Vagina (tissue), 2 donors: ENCODE measurements at regions not wholly inside any gene's neighbourhood (a gene's known extent, or its start where the extent isn't known, plus 50 kb on each side); places are given as distances from the start of the nearest gene placed in this dataset.
"Not testable (repeated sequence)": the region's sequence is repeated elsewhere in the genome, so short reads cannot be mapped to it uniquely, and the experiment has no call there.

Source experiments
- DNase-seq, 2 donors: peaks; one replicate each; pipeline ENCODE4 v3.0.0-alpha.2; 2017; ENCODE audit errors: extremely low spot score in 2 of 2
- H3K27ac ChIP-seq: fragments of 200-600 bp; sonication (generic); one replicate; pipeline ENCODE4 v1.5.1; 2019
- H3K27me3 ChIP-seq: fragments of 200-600 bp; sonication (generic); one replicate; pipeline ENCODE4 v1.5.1; 2019
- H3K36me3 ChIP-seq, 2 donors: fragments of 200-600 bp; sonication (generic); one replicate each; pipeline ENCODE4 v1.5.1; 2017 to 2019
- H3K4me1 ChIP-seq: fragments of 200-600 bp; sonication (generic); one replicate; pipeline ENCODE4 v1.5.1; 2019
- H3K4me3 ChIP-seq, 2 donors: fragments of 200-600 bp; sonication (generic); 1 replicate in 1 of 2; 2 replicates in 1 of 2; pipeline ENCODE4 v1.5.1; 2016 to 2019
- H3K9me3 ChIP-seq: fragments of 200-600 bp; sonication (generic); one replicate; pipeline ENCODE4 v1.5.1; 2019
- POLR2A ChIP-seq, 2 donors: fragments of 450-650 bp; IDR thresholded peaks; one replicate each; pipeline ENCODE4 v1.6.1; 2017; ENCODE audit warnings: antibody characterized with exemption in 2 of 2, mild to moderate bottlenecking in 2 of 2, moderate library complexity in 2 of 2
- POLR2AphosphoS5 ChIP-seq, 2 donors: sonication (generic); formaldehyde crosslinking; IDR thresholded peaks; one replicate each; pipeline ENCODE4 v1.9.0; 2017; ENCODE audit warnings: antibody characterized with exemption in 2 of 2, mild to moderate bottlenecking in 2 of 2, low read depth in 1 of 2; ENCODE audit not compliant: insufficient read depth in 1 of 2
- intact Hi-C: fragments of 100-400 bp; cut with DNase I; formaldehyde crosslinking; loops from one replicate; pipeline ENCODE4 v1.15.1; 2023
- TF ChIP-seq, protein P1 (sequence below), 3 experiments: fragments of 450-650 bp in 2 of 3; fragments of 200-600 bp in 1 of 3; sonication (generic) in 1 of 3; IDR thresholded peaks; one replicate each; pipeline ENCODE4 v1.5.1; 2017 to 2019; ENCODE audit warnings: antibody characterized with exemption in 3 of 3, mild to moderate bottlenecking in 2 of 3, moderate library complexity in 2 of 3

DNA sequence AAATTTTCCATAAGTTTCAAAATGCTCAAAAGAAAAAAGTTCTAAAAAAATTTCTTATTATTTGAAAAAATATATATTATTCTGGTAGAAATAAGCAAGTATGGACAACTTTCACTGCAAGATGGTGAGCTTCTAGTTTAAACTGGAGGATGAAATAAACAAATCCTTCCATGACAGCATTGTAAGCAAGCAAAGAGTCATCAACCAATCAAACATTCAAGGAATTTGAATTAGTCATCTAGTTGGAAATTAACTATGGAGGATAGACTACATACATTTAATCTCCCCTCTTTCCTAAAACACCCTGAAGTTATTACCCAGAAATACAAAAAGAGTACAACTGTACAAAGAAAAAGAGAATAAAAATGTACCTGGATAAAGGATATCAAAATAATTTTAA is 51.0 kb upstream of the IRX5 start:
- Histone ChIP-seq H3K36me3 (no peaks in the 10 kb centered on the region), H3K27ac (no peak overlapping the region), H3K27me3 (no peaks in the 10 kb centered on the region), H3K4me1 (no peaks in the 10 kb centered on the region), H3K4me3 (no peak overlapping the region), H3K9me3 (no peaks in the 10 kb centered on the region)
- DNase-seq = no peak
- intact Hi-C loops = no loop called here
- TF ChIP-seq, protein P1, sequence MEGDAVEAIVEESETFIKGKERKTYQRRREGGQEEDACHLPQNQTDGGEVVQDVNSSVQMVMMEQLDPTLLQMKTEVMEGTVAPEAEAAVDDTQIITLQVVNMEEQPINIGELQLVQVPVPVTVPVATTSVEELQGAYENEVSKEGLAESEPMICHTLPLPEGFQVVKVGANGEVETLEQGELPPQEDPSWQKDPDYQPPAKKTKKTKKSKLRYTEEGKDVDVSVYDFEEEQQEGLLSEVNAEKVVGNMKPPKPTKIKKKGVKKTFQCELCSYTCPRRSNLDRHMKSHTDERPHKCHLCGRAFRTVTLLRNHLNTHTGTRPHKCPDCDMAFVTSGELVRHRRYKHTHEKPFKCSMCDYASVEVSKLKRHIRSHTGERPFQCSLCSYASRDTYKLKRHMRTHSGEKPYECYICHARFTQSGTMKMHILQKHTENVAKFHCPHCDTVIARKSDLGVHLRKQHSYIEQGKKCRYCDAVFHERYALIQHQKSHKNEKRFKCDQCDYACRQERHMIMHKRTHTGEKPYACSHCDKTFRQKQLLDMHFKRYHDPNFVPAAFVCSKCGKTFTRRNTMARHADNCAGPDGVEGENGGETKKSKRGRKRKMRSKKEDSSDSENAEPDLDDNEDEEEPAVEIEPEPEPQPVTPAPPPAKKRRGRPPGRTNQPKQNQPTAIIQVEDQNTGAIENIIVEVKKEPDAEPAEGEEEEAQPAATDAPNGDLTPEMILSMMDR (IDR thresholded peaks at IDR 0.05) = no peak
- TF ChIP-seq POLR2AphosphoS5 (IDR thresholded peaks at IDR 0.05; ENCODE audit: insufficient read depth in 1 of 2, low read depth in 1 of 2) (no peak), POLR2A (IDR thresholded peaks at IDR 0.05) (no peak)

DNA sequence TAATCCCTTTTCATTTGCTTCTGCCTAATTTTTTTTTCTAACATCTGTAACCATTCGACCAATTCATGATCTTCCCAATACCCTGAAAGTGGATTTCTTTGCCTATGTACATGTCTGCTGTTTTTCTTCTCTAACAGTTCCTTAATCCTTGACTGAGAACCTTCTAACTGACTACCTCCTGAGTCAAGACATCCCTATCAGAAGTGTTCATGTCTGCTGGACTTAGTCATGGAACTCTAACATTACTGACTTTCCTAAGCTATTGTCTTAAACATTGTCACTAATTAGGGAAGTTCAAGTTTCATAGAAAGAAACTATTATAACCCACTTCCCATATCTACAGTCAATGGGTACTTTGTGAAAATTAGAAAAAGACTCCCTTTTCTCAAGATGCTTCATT is 52.4 kb upstream of the IRX5 start:
- Histone ChIP-seq H3K27me3 (no peaks in the 10 kb centered on the region), H3K4me3 (no peak overlapping the region), H3K27ac (no peak overlapping the region), H3K9me3 (no peaks in the 10 kb centered on the region), H3K36me3 (no peaks in the 10 kb centered on the region), H3K4me1 (no peaks in the 10 kb centered on the region)
- no peak for TF ChIP-seq POLR2AphosphoS5 (IDR thresholded peaks at IDR 0.05; ENCODE audit: insufficient read depth in 1 of 2, low read depth in 1 of 2)
- TF ChIP-seq POLR2A (IDR thresholded peaks at IDR 0.05) = no peak
- TF ChIP-seq, protein P1 (IDR thresholded peaks at IDR 0.05) = no peak
- intact Hi-C loops = no loop called here
- no peak for DNase-seq

DNA sequence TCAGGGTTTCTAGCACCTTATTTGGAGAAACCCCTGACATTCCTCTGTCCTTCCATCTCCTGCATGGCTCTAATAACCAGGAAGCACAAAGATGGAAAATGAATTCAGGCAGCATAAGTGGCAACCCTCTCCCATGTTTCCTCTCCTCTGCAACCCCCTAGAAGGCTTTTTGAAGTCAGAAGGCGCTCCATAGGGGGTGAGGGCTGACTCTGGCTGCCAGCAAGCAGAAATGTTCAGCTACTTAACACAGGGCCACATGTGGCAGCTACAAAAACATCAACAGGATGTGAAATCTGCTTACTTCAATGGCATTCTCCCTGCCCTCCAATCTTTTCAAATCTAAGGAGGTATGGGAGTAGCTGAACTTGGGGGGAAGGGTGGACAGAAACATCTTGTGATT is 55.2 kb upstream of the IRX5 start:
- H3K4me1 ChIP-seq = no peaks in the 10 kb centered on the region
- no peaks in the 10 kb centered on the region for H3K36me3 ChIP-seq
- intact Hi-C loops = no loop called here
- H3K27ac ChIP-seq = no peak overlapping the region
- no peaks in the 10 kb centered on the region for H3K27me3 ChIP-seq
- no peaks in the 10 kb centered on the region for H3K9me3 ChIP-seq
- DNase-seq = no peak
- H3K4me3 ChIP-seq = no peak overlapping the region
- no peak for TF ChIP-seq POLR2A (IDR thresholded peaks at IDR 0.05)
- TF ChIP-seq, protein P1 (IDR thresholded peaks at IDR 0.05) = no peak
- TF ChIP-seq POLR2AphosphoS5 (IDR thresholded peaks at IDR 0.05; ENCODE audit: insufficient read depth in 1 of 2, low read depth in 1 of 2) = no peak

DNA sequence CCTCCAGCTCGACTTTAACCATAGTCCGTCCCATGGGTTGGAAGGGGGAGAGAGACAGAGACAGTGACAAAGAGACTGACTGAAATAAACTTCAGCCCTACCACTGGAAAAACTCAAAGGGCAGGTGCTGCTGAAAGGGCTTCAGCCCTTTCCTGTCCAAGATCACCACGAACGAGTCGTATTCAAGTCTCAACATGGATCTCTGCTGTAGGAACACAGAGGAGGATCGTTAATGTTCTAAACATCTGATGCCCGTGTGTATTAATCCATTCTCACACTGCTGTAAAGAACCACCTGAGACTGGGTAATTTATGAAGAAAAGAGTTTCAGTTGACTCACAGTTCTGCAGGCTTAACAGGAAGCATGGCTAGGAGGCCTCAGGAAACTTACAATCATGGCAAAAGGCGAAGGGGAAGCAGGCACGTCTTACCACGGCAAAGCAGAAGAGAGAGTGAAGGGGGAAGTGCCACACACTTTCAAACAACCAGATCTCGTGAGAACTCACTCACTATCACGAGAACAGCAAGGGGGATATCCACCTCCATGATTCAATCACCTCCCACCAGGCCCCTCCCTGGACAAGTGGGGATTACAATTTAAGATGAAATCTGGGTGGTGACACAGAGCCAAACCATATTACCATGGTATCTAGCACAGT is 56.8 kb upstream of the IRX5 start:
- H3K27me3 ChIP-seq, intact Hi-C loops, H3K4me1 ChIP-seq, H3K9me3 ChIP-seq, H3K4me3 ChIP-seq, H3K36me3 ChIP-seq, H3K27ac ChIP-seq, DNase-seq: not testable (repeated sequence)

DNA sequence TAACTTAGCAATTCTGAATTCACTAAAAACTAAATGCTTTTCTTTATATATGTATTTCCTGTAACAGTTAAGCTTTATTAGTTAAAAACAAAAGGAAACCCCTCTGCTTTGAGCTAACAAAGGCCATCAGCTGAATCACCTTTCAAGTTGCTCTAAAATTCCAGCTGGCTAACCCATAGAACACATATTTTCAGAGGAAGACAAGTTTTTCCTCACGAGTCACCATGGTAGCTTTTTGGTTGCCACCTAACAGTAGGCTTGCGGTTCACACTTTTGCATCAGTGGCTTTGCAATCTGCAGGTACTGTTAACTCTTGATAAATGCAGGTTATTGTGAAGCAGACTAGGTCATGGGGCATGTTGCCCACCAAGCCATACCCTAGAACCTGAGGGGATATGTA is 57.6 kb upstream of the IRX5 start:
- no peak for DNase-seq
- TF ChIP-seq, protein P1 (IDR thresholded peaks at IDR 0.05) = no peak
- TF ChIP-seq POLR2A (IDR thresholded peaks at IDR 0.05) (no peak), POLR2AphosphoS5 (IDR thresholded peaks at IDR 0.05; ENCODE audit: insufficient read depth in 1 of 2, low read depth in 1 of 2) (no peak)
- Histone ChIP-seq H3K27me3 (no peaks in the 10 kb centered on the region), H3K4me3 (no peak overlapping the region), H3K4me1 (no peaks in the 10 kb centered on the region), H3K9me3 (no peaks in the 10 kb centered on the region), H3K27ac (no peak overlapping the region), H3K36me3 (no peaks in the 10 kb centered on the region)
- intact Hi-C loops = no loop called here
